Smooth muscle cell (in vitro differentiated cells): ENCODE measurements at regions not wholly inside any gene's neighbourhood (a gene's known extent, or its start where the extent isn't known, plus 50 kb on each side); places are given as distances from the start of the nearest gene placed in this dataset.

Experiments
- DNase-seq: peaks from one replicate; lab custom pipeline; 2025; ENCODE audit not compliant: unreplicated experiment; lab: John Stamatoyannopoulos, UW
- H2AFZ ChIP-seq: fragments of 200-600 bp; sonication (generic); 2 replicates; pipeline ENCODE4 v1.6.0; 2016; ENCODE audit warnings: antibody characterized with exemption, low read depth, mild to moderate bottlenecking
- H3F3A ChIP-seq: fragments of 200-600 bp; sonication (generic); 2 replicates; pipeline ENCODE4 v1.6.0; 2017; ENCODE audit warnings: antibody characterized with exemption, low read depth
- H3K27ac ChIP-seq: fragments of 200-600 bp; sonication (generic); 2 replicates; pipeline ENCODE4 v1.5.1; 2016; ENCODE audit warnings: low read depth, mild to moderate bottlenecking
- H3K27me3 ChIP-seq: fragments of 200-600 bp; sonication (generic); 2 replicates; pipeline ENCODE4 v1.6.1; 2016; ENCODE audit warnings: low read depth, mild to moderate bottlenecking
- H3K36me3 ChIP-seq: fragments of 200-600 bp; sonication (generic); 2 replicates; pipeline ENCODE4 v1.5.1; 2016; ENCODE audit warnings: low read depth
- H3K4me1 ChIP-seq: fragments of 200-600 bp; sonication (generic); 2 replicates; pipeline ENCODE4 v1.5.1; 2016; ENCODE audit warnings: low read depth
- H3K4me2 ChIP-seq: fragments of 200-600 bp; sonication (generic); 2 replicates; pipeline ENCODE4 v1.6.0; 2016; ENCODE audit warnings: mild to moderate bottlenecking
- H3K4me3 ChIP-seq: fragments of 200-600 bp; sonication (generic); 2 replicates; pipeline ENCODE4 v1.5.1; 2016; ENCODE audit warnings: mild to moderate bottlenecking
- H3K79me2 ChIP-seq: fragments of 200-600 bp; sonication (generic); 2 replicates; pipeline ENCODE4 v1.6.0; 2016; ENCODE audit warnings: low read depth, mild to moderate bottlenecking
- H3K9ac ChIP-seq: fragments of 200-600 bp; sonication (generic); 2 replicates; pipeline ENCODE4 v1.6.0; 2016; ENCODE audit warnings: low read depth
- H3K9me3 ChIP-seq: fragments of 200-600 bp; sonication (generic); replicated peaks from 2 replicates; pipeline ENCODE4 v1.5.1; 2016; ENCODE audit warnings: low read depth
- H4K20me1 ChIP-seq: fragments of 200-600 bp; sonication (generic); 2 replicates; pipeline ENCODE4 v1.6.0; 2016; ENCODE audit warnings: low read depth
- CTCF ChIP-seq: fragments of 200-600 bp; sonication (generic); IDR thresholded peaks from 2 replicates; pipeline ENCODE4 v1.5.1; 2017; ENCODE audit warnings: borderline replicate concordance, mild to moderate bottlenecking, antibody characterized with exemption; ENCODE audit not compliant: insufficient read depth, poor library complexity, severe bottlenecking
- WGBS: methylation state at CpG from one replicate; pipeline ENCODE4 v1.1.7; 2016; ENCODE audit warnings: low lambda C conversion rate; 5-methylcytosine and 5-hydroxymethylcytosine counted together

DNA sequence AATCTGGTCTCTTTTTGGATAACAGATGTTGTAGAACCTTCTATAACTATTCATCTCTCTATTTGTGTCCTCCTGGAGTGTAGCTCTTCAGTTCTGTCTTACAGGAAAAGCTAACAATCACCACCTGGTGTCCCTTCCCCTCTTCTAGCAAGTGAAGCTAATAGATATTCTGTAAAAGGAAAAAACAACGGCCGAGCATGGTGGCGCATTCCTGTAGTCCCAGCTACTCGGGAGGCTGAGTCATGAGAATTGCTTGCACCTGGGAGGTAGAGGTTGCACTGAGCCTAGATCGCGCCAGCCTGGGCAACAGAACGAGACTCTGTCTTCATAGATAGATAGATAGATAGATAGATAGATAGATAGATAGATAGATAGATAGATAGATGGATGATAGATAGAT, 779.4 kb downstream of the TUSC7 start:
- Histone ChIP-seq H3K4me1 (peaks cover 6% of the 10 kb centered on the region), H3K4me2 (no peak overlapping the region), H3K4me3 (no peak overlapping the region), H3K9ac (no peak overlapping the region), H3K9me3 (no peaks in the 10 kb centered on the region), H3K27ac (no peak overlapping the region), H3F3A (no peaks in the 10 kb centered on the region), H2AFZ (no peak overlapping the region), H4K20me1 (no peaks in the 10 kb centered on the region), H3K79me2 (no peaks in the 10 kb centered on the region), H3K36me3 (no peaks in the 10 kb centered on the region), H3K27me3 (no peaks in the 10 kb centered on the region)
- 91% methylated on average over 7 of the region's 7 CpGs for WGBS
- DNase-seq: no peak
- TF ChIP-seq CTCF: no peak

GRCh38 chr3:117489663-117490079, 780.1 kb downstream of the TUSC7 start:
- Histone ChIP-seq H2AFZ (no peak overlapping the region), H3K36me3 (no peaks in the 10 kb centered on the region), H3K79me2 (no peaks in the 10 kb centered on the region), H4K20me1 (no peaks in the 10 kb centered on the region), H3F3A (no peaks in the 10 kb centered on the region), H3K27ac (no peak overlapping the region), H3K9ac (no peak overlapping the region), H3K4me1 (peaks cover 6% of the 10 kb centered on the region), H3K27me3 (no peaks in the 10 kb centered on the region), H3K9me3 (no peaks in the 10 kb centered on the region), H3K4me2 (no peak overlapping the region), H3K4me3 (no peak overlapping the region)
- WGBS: 85% methylated on average over 2 of the region's 2 CpGs
- no peak for DNase-seq
- TF ChIP-seq CTCF: no peak

DNA sequence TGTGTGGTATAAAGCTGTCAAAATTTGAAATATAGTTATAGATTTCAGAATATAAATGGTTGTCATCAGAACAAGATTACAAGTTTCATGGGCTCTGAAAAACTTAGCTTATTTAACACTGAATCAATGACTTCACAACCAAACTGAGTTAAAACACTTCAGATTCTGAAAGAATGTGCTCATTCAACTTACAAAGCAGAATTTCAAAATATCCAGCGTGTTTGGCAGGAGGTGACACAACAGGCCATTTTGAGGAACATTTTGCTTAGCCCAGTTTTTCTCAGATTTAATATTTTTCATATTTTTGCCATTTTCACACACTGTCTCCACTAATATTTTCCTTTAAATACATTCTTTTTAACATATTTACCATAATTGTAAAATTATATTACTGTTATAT, 781.1 kb downstream of the TUSC7 start:
- no peak overlapping the region for H2AFZ ChIP-seq
- no peak overlapping the region for H3K4me3 ChIP-seq
- no peak overlapping the region for H3K27ac ChIP-seq
- WGBS: 96% methylated on average over 1 of the region's 1 CpG
- no peak for TF ChIP-seq CTCF
- no peak for DNase-seq
- H3K9me3 ChIP-seq: no peaks in the 10 kb centered on the region
- no peaks in the 10 kb centered on the region for H3K27me3 ChIP-seq
- no peaks in the 10 kb centered on the region for H4K20me1 ChIP-seq
- no peaks in the 10 kb centered on the region for H3K79me2 ChIP-seq
- H3K4me1 ChIP-seq: peaks cover 6% of the 10 kb centered on the region
- no peak overlapping the region for H3K9ac ChIP-seq
- no peaks in the 10 kb centered on the region for H3K36me3 ChIP-seq
- no peak overlapping the region for H3K4me2 ChIP-seq
- no peaks in the 10 kb centered on the region for H3F3A ChIP-seq

- 95% methylated on average over 2 of the region's 2 CpGs for WGBS
- H3K27ac ChIP-seq: no peak overlapping the region
- no peaks in the 10 kb centered on the region for H4K20me1 ChIP-seq
- no peaks in the 10 kb centered on the region for H3K79me2 ChIP-seq
- H2AFZ ChIP-seq: no peak overlapping the region
- H3K9ac ChIP-seq: no peak overlapping the region
- H3K36me3 ChIP-seq: no peaks in the 10 kb centered on the region
- H3K27me3 ChIP-seq: no peaks in the 10 kb centered on the region
- H3K4me1 ChIP-seq: no peaks in the 10 kb centered on the region
- H3K4me2 ChIP-seq: no peak overlapping the region
- H3K9me3 ChIP-seq: no peaks in the 10 kb centered on the region
- no peaks in the 10 kb centered on the region for H3F3A ChIP-seq
- DNase-seq: no peak
- no peak for TF ChIP-seq CTCF
- H3K4me3 ChIP-seq: no peak overlapping the region
Measured at GRCh38 chr3:117495620-117496019, 786.0 kb downstream of the TUSC7 start.
